CD4-positive, alpha-beta T cell treated with Interleukin-10 for 1 hour (primary cell): ENCODE measurements at regions not wholly inside any gene's neighbourhood (a gene's known extent, or its start where the extent isn't known, plus 50 kb on each side); places are given as distances from the start of the nearest gene placed in this dataset.
"Not testable (repeated sequence)": the region's sequence is repeated elsewhere in the genome, so short reads cannot be mapped to it uniquely, and the experiment has no call there.

Experiments
- DNase-seq: peaks from one replicate; pipeline ENCODE4 v3.0.0-alpha.2; 2020

DNA sequence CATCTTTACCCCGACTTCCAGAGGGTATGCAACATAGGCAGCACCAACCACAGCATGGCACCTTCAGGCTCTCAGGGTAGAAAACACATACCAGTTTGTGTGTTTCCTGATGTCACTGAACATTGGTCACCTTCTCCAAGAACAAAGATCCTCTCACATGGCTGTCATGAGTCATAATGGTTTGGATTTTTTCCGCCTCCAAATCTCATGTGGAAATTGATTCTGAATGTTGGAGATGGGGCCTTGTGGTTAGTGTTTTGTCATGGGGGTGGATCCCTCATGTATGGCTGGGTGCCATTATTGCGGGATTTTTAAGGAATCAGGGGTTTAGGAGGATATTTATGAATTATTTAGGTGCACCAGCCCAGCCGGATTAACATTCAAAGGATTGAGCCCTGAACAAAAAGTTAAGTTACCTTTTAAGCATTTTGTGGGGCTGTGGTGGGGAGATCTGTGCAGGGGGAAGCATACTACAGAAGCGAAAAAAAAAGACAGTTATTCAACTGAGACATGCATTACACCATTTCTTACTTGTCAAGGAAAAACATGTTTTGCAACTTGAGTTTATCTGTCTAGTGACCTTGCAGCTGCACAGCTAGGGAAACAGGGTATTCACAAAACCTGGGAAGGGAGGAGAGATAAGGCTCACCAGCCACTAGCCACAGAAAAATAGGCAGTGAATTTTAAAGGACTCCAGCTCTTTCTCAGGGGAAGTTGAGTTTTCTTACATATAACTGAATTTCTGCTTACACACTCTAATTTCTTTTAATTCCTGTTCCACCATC lies 774.1 kb upstream of the AUTS2 start:
- no peak for DNase-seq

- no peak for DNase-seq
Measured at GRCh38 chr7:68828575-68828974, 769.7 kb upstream of the AUTS2 start.

GRCh38 chr7:68833422-68833821 lies 764.9 kb upstream of the AUTS2 start:
- no peak for DNase-seq

DNA sequence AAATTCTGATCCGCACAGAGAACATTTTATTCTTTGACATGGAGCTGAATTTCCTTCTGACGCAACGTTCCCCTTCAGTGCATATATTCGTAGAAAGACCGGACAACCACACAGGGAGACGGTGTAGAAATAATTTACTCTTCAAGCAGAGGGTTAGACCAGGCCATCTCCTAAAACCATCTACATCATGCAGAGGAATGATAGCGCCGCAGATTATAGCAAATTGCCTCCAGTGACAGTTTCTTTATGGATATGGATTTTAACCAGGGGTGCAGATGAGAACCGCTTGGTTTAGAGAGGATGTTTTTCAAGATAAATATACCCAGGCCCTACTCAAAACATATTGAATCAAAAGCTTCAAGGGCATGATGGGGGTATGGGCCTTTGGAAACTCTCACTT lies 759.3 kb upstream of the AUTS2 start:
- no peak for DNase-seq

- DNase-seq = no peak
Measured at GRCh38 chr7:68840991-68841390, 757.3 kb upstream of the AUTS2 start.

GRCh38 chr7:68843985-68844384 lies 754.3 kb upstream of the AUTS2 start:
- not testable (repeated sequence) for DNase-seq

DNA sequence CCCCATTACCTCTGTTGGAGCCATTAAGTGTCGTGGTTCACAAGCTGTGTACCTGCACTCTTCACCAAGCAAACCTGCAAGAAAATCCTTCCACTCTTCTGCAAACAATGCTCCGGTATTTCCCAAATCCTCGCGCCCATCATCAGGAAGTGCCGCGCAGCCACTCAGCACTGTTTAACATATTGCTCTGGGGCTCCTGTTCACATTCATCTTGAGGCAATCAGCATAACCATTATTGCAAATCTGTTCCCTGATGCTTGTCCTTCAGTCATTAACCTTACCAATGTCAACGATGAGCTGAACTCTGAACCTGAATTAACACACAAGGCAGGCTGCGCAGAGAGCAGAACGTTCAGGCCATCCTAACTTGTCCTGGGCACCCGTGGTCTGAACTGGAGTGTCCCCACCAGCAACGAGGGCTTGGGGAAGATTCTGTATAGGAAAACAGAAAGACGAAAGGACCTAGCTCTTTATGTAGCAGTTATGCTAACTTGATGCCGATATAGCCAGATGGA lies 751.4 kb upstream of the AUTS2 start:
- DNase-seq = no peak

DNA sequence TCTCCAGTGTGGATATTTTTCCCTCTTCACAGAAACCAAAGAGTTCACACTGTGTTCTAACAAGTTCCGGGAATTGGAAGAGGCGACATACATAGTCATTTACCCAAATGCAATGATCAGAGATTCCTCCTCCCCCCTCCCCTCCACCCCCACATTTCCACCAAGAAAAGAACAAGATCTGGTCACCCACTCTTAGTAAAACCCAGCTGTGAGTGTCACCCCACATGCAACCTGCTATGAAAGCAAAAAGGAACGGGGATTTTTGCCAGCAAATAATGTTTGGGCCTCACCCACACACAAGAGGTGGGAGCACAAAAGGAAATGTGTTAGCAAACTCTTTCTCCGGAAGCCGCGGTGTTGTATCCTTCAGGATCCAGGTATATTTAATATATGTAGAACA lies 745.0 kb upstream of the AUTS2 start:
- DNase-seq = no peak

DNA sequence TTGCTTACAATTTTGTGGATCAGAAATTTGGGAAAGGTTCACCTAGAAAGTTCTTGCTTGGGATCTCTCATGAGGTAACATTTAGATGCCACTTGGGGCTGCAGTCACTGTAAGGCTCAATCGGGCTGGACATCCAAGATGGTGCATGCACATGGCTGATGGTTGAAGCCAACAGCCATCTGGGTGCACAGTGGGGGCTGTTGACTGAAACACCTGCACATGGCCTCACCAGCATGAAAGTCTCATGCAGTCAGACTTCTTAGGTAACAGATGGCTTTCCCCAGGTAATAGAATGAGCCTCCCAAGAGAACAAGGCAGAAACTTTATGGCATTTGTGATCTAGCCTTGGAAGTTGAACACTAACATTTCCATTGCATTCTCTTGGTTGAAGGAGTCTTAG lies 740.7 kb upstream of the AUTS2 start:
- no peak for DNase-seq

DNA sequence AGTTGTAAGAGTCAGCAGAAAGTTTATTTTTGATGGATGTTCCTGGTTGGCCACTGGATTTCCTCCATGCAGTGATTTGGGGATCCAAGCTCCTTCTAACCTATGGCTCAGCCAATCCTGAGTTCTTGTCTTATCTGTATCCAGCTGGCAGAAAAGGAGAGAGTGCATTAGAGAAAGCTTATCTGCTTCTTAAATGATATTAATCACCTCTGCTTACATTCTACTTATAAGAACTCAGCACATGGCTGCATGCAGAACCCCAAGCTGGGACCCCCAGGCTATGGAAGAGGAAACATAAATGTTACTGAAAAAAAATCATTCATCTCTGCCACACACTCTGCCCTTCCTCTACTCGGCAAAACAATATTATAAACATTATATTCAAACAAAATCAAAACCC lies 739.8 kb upstream of the AUTS2 start:
- DNase-seq = no peak

DNA sequence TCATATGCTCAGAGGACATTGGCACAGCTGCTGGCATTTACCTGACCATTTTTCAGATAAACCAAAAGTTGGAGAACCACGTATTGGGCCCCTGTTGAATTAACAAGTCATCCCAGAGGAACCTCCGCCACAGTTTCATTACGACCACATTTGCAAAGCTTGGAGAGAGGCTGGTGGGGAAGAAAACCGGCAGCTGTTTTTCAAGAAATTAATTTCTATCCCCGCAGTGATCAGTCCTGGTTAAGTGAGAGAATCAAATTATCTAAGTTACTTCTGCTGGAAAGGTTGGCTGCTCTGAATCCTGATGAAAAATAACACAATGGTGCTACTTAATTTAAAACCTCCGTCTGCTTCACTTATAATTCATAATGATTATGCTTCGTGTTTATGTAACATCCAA lies 737.1 kb upstream of the AUTS2 start:
- DNase-seq = no peak

- no peak for DNase-seq
Measured at GRCh38 chr7:68862261-68862660, 736.0 kb upstream of the AUTS2 start.

DNA sequence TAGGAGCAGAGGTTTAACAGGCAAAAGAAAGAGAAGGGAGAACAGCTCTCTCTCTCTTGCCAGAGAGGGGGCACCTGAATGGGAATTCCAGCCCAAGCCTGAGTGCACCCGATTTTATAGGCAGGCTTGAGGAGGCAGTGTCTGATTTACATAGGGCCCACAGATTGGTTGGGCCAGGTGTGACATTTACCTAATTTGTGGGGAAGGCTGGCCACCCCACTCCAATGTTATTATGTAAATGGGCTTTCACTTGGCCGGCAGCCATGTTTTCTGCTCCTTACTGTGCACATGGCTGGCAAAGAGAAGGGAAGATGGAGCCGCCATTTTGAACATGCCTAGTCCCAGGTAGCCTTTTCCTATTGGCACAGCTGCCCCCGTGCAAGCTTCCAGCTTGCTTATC lies 735.5 kb upstream of the AUTS2 start:
- no peak for DNase-seq

DNA sequence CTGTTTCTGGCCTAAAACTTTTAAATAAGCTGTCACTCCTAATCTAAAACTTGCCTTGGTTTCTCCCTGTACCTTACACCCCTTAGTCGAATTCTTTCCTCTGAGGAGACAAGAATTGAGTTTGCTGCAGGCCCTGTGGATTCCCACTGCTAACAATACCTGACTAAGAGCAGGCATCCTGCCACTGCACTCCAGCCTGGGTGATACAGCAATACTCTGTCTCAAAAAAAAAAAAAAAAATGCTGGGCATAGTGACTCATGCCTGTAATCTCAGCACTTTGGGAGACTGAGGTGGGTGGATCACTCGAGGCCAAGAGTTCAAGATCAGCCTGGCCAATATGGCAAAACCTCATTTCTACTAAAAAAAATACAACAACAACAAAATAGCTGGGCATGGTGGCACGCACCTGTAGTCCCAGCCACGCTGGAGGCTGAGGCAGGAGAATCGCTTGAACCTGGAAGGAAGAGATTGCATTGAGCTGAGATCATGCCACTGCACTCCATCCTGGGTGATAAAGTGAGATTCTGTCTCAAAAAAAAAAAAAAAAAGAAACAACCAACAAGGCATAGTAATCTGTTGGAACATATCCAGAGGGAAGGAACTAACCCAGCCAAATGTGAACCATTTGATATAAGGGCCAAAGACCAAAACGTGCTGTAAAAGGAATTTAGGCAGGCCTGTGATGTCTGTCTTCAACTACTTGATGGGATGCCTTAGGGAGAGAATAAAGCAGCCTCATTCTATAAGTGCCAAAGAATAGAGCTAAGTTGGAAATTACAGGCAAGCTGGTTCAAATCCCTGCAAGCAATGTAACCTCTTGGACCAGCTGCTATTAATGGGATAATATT lies 732.7 kb upstream of the AUTS2 start:
- no peak for DNase-seq

DNA sequence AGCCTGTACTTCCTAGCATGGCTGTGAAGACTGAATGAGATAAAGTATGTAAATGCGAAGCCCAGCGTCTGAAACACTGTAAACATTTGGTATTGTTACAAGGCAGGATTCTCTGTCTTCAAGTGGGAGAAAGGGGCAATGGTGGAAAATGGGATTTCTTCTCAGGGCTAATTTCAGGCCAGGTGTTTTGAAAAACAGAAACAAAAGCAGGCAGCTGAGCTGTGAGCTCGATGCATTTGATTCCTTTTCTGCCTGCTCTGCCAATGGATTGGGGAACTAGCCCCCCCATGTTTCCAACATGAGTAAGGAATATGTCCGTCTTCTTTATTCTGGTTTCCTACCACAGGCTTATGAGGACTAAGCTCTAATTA lies 732.1 kb upstream of the AUTS2 start:
- DNase-seq = no peak

DNA sequence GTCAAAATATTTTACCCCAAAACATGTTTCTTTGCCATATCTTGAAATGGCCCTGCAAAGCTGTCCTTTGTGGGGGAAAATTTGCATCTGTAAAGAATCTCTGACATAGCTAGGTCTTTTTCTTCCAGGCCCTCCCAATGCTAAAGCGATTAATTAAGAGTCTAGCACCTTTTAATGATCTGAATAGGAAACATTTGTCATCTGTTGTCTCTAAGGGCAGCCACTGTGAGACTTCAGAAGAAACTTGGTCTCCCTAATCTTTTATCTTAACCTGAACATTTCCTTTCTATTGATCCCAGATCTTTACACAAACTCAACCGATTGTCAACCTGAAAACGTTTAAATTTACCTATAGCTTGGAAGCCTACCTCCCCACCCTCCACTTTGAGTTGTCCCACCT lies 731.6 kb upstream of the AUTS2 start:
- not testable (repeated sequence) for DNase-seq

- no peak for DNase-seq
Measured at GRCh38 chr7:68868978-68869377, 729.3 kb upstream of the AUTS2 start.

DNA sequence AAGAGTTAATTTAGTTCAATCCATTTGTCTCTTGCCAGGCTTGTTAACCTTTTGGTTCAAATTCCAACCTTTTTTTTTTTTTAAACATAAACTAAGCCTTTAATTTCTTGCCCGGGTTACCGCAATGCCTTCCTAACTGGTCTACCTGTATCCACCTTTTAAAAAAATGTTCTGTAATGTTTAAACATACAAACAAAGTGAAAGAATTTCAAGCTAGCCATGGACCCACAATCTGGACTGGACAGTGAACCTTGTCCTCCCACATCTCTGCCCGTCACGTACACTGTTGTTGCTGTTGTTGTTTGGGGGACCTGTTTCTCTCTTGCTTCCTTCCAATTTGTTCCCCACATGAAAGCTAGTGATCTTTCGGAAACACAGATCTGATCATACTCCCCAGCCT lies 724.7 kb upstream of the AUTS2 start:
- no peak for DNase-seq

- DNase-seq = no peak
Measured at GRCh38 chr7:68875857-68876256, 722.4 kb upstream of the AUTS2 start.

DNA sequence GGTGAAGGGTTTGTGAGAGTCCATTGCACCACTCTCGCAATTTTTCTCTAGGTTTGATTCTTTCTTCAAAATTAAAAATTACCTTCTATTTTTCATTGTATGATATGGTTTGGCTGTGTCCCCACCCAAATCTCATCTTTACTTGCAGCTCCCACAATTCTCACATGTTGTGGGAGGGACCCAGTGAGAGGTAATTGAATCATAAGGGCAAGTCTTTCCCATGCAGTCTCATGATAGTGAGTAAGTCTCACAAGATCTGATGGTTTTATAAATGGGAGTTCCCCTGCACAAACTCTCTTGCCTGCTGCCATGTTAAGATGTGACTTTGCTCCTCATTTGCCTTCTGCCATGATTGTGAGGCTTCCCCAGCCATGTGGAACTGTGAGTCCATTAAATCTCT lies 711.2 kb upstream of the AUTS2 start:
- DNase-seq = not testable (repeated sequence)

DNA sequence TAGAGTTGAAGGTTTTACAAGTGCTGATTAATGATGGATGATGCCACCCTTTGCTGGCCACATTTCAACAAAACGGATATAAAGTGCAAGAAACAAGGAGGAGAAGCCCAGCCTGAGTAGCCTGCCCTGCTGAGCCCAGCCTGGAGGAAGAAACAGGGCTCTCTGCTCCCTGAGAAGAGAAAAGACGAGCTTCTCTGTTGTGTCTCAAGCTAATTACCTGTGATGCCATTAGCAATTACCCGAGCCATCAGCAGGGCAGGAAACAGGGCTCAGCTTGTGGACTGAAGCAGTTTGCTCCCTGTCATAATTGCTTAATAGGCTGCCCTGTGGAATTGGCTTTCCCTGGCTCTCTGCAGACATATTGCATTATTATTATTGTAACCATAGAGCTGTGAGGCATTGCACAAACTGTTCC lies 709.3 kb upstream of the AUTS2 start:
- DNase-seq = no peak

GRCh38 chr7:68892236-68892635 lies 706.0 kb upstream of the AUTS2 start:
- DNase-seq = no peak

GRCh38 chr7:68893411-68893810 lies 704.9 kb upstream of the AUTS2 start:
- no peak for DNase-seq

DNA sequence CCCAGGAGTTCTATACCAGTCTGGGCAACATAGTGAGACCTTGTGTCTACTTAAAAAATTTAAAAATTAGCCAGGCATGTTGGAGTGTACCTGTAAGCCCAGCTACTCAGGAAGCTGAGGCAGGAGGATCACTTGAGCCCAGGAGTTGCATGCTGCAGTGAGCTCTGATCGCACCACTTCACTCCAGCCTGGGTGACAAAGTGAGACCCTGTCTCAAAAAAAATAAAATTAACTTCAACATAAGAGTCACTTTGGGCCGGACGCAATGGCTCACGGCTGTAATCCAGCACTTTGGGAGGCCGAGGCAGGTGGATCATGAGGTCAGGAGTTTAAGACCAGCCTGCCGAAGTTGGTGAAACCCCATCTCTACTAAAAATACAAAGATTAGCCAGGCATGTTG lies 699.1 kb upstream of the AUTS2 start:
- DNase-seq = not testable (repeated sequence)
